GM12873 (cell line): ENCODE measurements at regions not wholly inside any gene's neighbourhood (a gene's known extent, or its start where the extent isn't known, plus 50 kb on each side); places are given as distances from the start of the nearest gene placed in this dataset.

Source experiments
- CTCF ChIP-seq: IDR thresholded peaks from 2 replicates; pipeline ENCODE4 v1.5.1; 2012; ENCODE audit warnings: low read depth, mild to moderate bottlenecking, moderate library complexity, low read length, control low read depth; ENCODE audit not compliant: insufficient read depth; ENCODE audit errors: missing control alignments

GRCh38 chr3:81922404-81922803, 161.0 kb upstream of the GBE1 start:
- no peak for TF ChIP-seq CTCF

- TF ChIP-seq CTCF, result no peak
Measured at GRCh38 chr3:81920816-81921215, 159.4 kb upstream of the GBE1 start.

GRCh38 chr3:81916890-81917289, 155.4 kb upstream of the GBE1 start:
- no peak for TF ChIP-seq CTCF

- no peak for TF ChIP-seq CTCF
Measured at GRCh38 chr3:81913886-81914663, 152.6 kb upstream of the GBE1 start.

- no peak for TF ChIP-seq CTCF
Measured at GRCh38 chr3:81911221-81911620, 149.8 kb upstream of the GBE1 start.

- peak; percentile 74 for TF ChIP-seq CTCF
Measured at GRCh38 chr3:81910244-81910852, 148.9 kb upstream of the GBE1 start.

GRCh38 chr3:81909796-81910195, 148.4 kb upstream of the GBE1 start:
- TF ChIP-seq CTCF, result no peak
